Right cardiac atrium (tissue), 5 donors: ENCODE measurements at regions not wholly inside any gene's neighbourhood (a gene's known extent, or its start where the extent isn't known, plus 50 kb on each side); places are given as distances from the start of the nearest gene placed in this dataset.

Source experiments
- ATAC-seq, 2 donors: fragments of 200-7000 bp; cut with Tn5 transposase; one replicate each; pipeline versions ENCODE4 v1.8.0 to v1.9.1; 2020; ENCODE audit warnings: moderate library complexity in 2 of 2, mild to moderate bottlenecking in 1 of 2
- DNase-seq, 3 donors: peaks; one replicate each; pipeline ENCODE4 v3.0.0-alpha.2; 2020
- H3K27ac ChIP-seq: one replicate; pipeline ENCODE4 v1.5.1; 2013; ENCODE audit warnings: mild to moderate bottlenecking, low read length, control low read depth, moderate library complexity
- H3K27me3 ChIP-seq: one replicate; pipeline ENCODE4 v1.6.1; 2013; ENCODE audit not compliant: control insufficient read depth, insufficient read depth
- H3K4me1 ChIP-seq: one replicate; pipeline ENCODE4 v1.6.1; 2013; ENCODE audit warnings: low read length; ENCODE audit not compliant: control insufficient read depth, insufficient read depth
- H3K4me3 ChIP-seq: one replicate; pipeline ENCODE4 v1.5.1; 2013; ENCODE audit warnings: low read length, control low read depth
- H3K9me3 ChIP-seq: one replicate; pipeline ENCODE4 v1.6.1; 2013; ENCODE audit warnings: low read length; ENCODE audit not compliant: control insufficient read depth
- WGBS: extraction: QIAGEN DNeasy Blood & Tissue Kit; methylation state at CpG from one replicate; pipeline ENCODE4 v1.1.7; 2013; 5-methylcytosine and 5-hydroxymethylcytosine counted together
- intact Hi-C, 4 donors: fragments of 100-400 bp; cut with DNase I; formaldehyde crosslinking; loops; one replicate each; pipeline versions ENCODE4 v1.11.0 to v1.14.0; 2022 to 2023
- donor health status: healthy with polysubstance abuse.
- donor health status: DM: no; HTN: yes; CAD: no.
- donor health status: DM: no; HTN: no; CAD: no.
- donor health status: DM: no; HTN: yes; CAD: no; lungs with severe emphysema.
- donor health status: DM: yes; HTN: yes; CAD: no.

- Histone ChIP-seq H3K27ac (no peak overlapping the region), H3K9me3 (no peaks in the 10 kb centered on the region), H3K4me3 (no peak overlapping the region), H3K4me1 (no peaks in the 10 kb centered on the region), H3K27me3 (no peaks in the 10 kb centered on the region)
- WGBS, result 48% methylated on average over 7 of the region's 7 CpGs
- peak in 1 of 2 donors; percentile 65 for ATAC-seq
- intact Hi-C loops, result no loop called here
- DNase-seq, result no peak
These were observed 234.4 kb upstream of the TBL1XR1 start for GRCh38 chr3:177431525-177432176.

- Histone ChIP-seq H3K9me3 (no peaks in the 10 kb centered on the region), H3K27me3 (no peaks in the 10 kb centered on the region), H3K27ac (no peak overlapping the region), H3K4me1 (no peaks in the 10 kb centered on the region), H3K4me3 (no peak overlapping the region)
- no peak for ATAC-seq
- intact Hi-C loops, result no loop called here
- 90% methylated on average over 3 of the region's 3 CpGs for WGBS
- DNase-seq, result no peak
These were observed 238.0 kb upstream of the TBL1XR1 start for GRCh38 chr3:177435301-177435700.

- no peak overlapping the region for H3K4me3 ChIP-seq
- no peaks in the 10 kb centered on the region for H3K27me3 ChIP-seq
- no peaks in the 10 kb centered on the region for H3K4me1 ChIP-seq
- intact Hi-C loops, result no loop called here
- DNase-seq (no peak), ATAC-seq (peak in 1 of 2 donors; percentile 74)
- WGBS, result 65% methylated on average over 5 of the region's 5 CpGs
- H3K27ac ChIP-seq, result no peak overlapping the region
- H3K9me3 ChIP-seq, result no peaks in the 10 kb centered on the region
These were observed 240.4 kb upstream of the TBL1XR1 start for GRCh38 chr3:177437513-177438337.

- H3K4me3 ChIP-seq, result no peak overlapping the region
- WGBS, result 93% methylated on average over 7 of the region's 7 CpGs
- no peaks in the 10 kb centered on the region for H3K27me3 ChIP-seq
- H3K4me1 ChIP-seq, result no peaks in the 10 kb centered on the region
- ATAC-seq (no peak), DNase-seq (no peak)
- H3K9me3 ChIP-seq, result no peaks in the 10 kb centered on the region
- no peak overlapping the region for H3K27ac ChIP-seq
- intact Hi-C loops, result no loop called here
These were observed 241.4 kb upstream of the TBL1XR1 start for GRCh38 chr3:177438596-177439220.

- H3K9me3 ChIP-seq, result no peaks in the 10 kb centered on the region
- ATAC-seq, result no peak
- H3K4me3 ChIP-seq, result no peak overlapping the region
- intact Hi-C loops, result no loop called here
- H3K27me3 ChIP-seq, result no peaks in the 10 kb centered on the region
- no peak overlapping the region for H3K27ac ChIP-seq
- 74% methylated on average over 3 of the region's 3 CpGs for WGBS
- DNase-seq, result no peak
- no peaks in the 10 kb centered on the region for H3K4me1 ChIP-seq
These were observed 242.5 kb upstream of the TBL1XR1 start for GRCh38 chr3:177439694-177440269.

GRCh38 chr3:177440456-177441104, 243.3 kb upstream of the TBL1XR1 start:
- ATAC-seq, result no peak

GRCh38 chr3:177441276-177441812, 244.1 kb upstream of the TBL1XR1 start:
- WGBS, result 98% methylated on average over 1 of the region's 1 CpG
- ATAC-seq (no peak), DNase-seq (no peak)
- Histone ChIP-seq H3K27me3 (no peaks in the 10 kb centered on the region), H3K9me3 (no peaks in the 10 kb centered on the region), H3K27ac (no peak overlapping the region), H3K4me3 (no peak overlapping the region), H3K4me1 (no peaks in the 10 kb centered on the region)
- intact Hi-C loops, result no loop called here

More at GRCh38 chr3:177440456-177441104, 243.3 kb upstream of the TBL1XR1 start:
- no peaks in the 10 kb centered on the region for H3K9me3 ChIP-seq
- H3K27me3 ChIP-seq, result no peaks in the 10 kb centered on the region
- H3K4me1 ChIP-seq, result no peaks in the 10 kb centered on the region
- no peak for DNase-seq
- 95% methylated on average over 8 of the region's 8 CpGs for WGBS
- no peak overlapping the region for H3K27ac ChIP-seq
- intact Hi-C loops, result no loop called here
- H3K4me3 ChIP-seq, result no peak overlapping the region

GRCh38 chr3:177441813-177442646, 244.7 kb upstream of the TBL1XR1 start:
- ATAC-seq, result no peak
- intact Hi-C loops, result no loop called here
- no peaks in the 10 kb centered on the region for H3K27me3 ChIP-seq
- 78% methylated on average over 12 of the region's 12 CpGs for WGBS
- H3K9me3 ChIP-seq, result no peaks in the 10 kb centered on the region
- H3K27ac ChIP-seq, result no peak overlapping the region
- no peaks in the 10 kb centered on the region for H3K4me1 ChIP-seq
- DNase-seq, result peak in 1 of 3 donors; percentile 40
- H3K4me3 ChIP-seq, result no peak overlapping the region

- DNase-seq, result no peak
- intact Hi-C loops, result no loop called here
- no peaks in the 10 kb centered on the region for H3K9me3 ChIP-seq
- no peaks in the 10 kb centered on the region for H3K27me3 ChIP-seq
- H3K4me3 ChIP-seq, result no peak overlapping the region
- ATAC-seq, result peak; percentile 47 to 62
- H3K4me1 ChIP-seq, result no peaks in the 10 kb centered on the region
- no peak overlapping the region for H3K27ac ChIP-seq
- WGBS, result 42% methylated on average over 3 of the region's 3 CpGs
These were observed 246.2 kb upstream of the TBL1XR1 start for GRCh38 chr3:177443469-177443868.

- H3K27ac ChIP-seq, result no peak overlapping the region
- no peak for DNase-seq
- intact Hi-C loops, result no loop called here
- ATAC-seq, result no peak
- 78% methylated on average over 1 of the region's 1 CpG for WGBS
- H3K4me3 ChIP-seq, result no peak overlapping the region
- H3K9me3 ChIP-seq, result no peaks in the 10 kb centered on the region
- H3K4me1 ChIP-seq, result no peaks in the 10 kb centered on the region
- H3K27me3 ChIP-seq, result no peaks in the 10 kb centered on the region
These were observed 247.4 kb upstream of the TBL1XR1 start for GRCh38 chr3:177444696-177445095.
